H1 (cell line): ENCODE measurements at regions not wholly inside any gene's neighbourhood (a gene's known extent, or its start where the extent isn't known, plus 50 kb on each side); places are given as distances from the start of the nearest gene placed in this dataset.

Source experiments
- CTCF ChIA-PET: fragments of 300-600 bp; sonication (Branson Sonifier 250); formaldehyde crosslinking; loops from one replicate; lab custom pipeline; 2021; ENCODE audit not compliant: partially characterized antibody; lab: Charles Lee
- POLR2A ChIA-PET: fragments of 300-600 bp; sonication (Branson Sonifier 250); formaldehyde crosslinking; loops from one replicate; lab custom pipeline; 2021; ENCODE audit warnings: inconsistent platforms; ENCODE audit not compliant: partially characterized antibody; lab: Charles Lee
- DNase-seq, 2 experiments: peaks; one replicate each; pipeline versions ENCODE4 v3.0.0 to v3.0.0-alpha.2; 2010 to 2022; ENCODE audit warnings: low spot score in 2 of 2, low read depth in 1 of 2, mixed read lengths in 1 of 2
- FAIRE-seq: peaks from 2 replicates; lab custom pipeline; 2011; peaks lifted over from hg19 to GRCh38; lab: Jason Lieb, UNC
- H2AFZ ChIP-seq: 2 replicates; pipeline ENCODE4 v1.8.1; 2012; ENCODE audit warnings: low read length, inconsistent platforms
- H2AK5ac ChIP-seq: 2 replicates; pipeline ENCODE4 v1.6.1; 2013; ENCODE audit warnings: low read depth, low read length
- H2BK120ac ChIP-seq: replicated peaks from 2 replicates; pipeline ENCODE3; 2013; ENCODE audit warnings: low read depth, low read length, inconsistent platforms
- H2BK12ac ChIP-seq: 2 replicates; pipeline ENCODE4 v1.6.1; 2013; ENCODE audit warnings: low read depth, low read length
- H2BK15ac ChIP-seq: 2 replicates; pipeline ENCODE4 v1.6.1; 2013; ENCODE audit warnings: low read length
- H2BK20ac ChIP-seq: 2 replicates; pipeline ENCODE4 v1.6.1; 2013; ENCODE audit warnings: low read length
- H2BK5ac ChIP-seq: 2 replicates; pipeline ENCODE4 v1.6.1; 2013; ENCODE audit warnings: low read depth, low read length
- H3K14ac ChIP-seq: 2 replicates; pipeline ENCODE4 v1.6.1; 2013; ENCODE audit warnings: inconsistent platforms; ENCODE audit not compliant: insufficient read length
- H3K18ac ChIP-seq: 2 replicates; pipeline ENCODE4 v1.6.1; 2013; ENCODE audit warnings: low read length; ENCODE audit errors: extremely low read depth
- H3K23ac ChIP-seq: 2 replicates; pipeline ENCODE4 v1.6.1; 2013; ENCODE audit warnings: inconsistent platforms; ENCODE audit not compliant: insufficient read length
- H3K23me2 ChIP-seq: 2 replicates; pipeline ENCODE4 v1.6.1; 2013; ENCODE audit warnings: low read depth, low read length
- H3K27ac ChIP-seq: 2 replicates; pipeline ENCODE4 v1.6.1; 2011; ENCODE audit warnings: low read depth, low read length, inconsistent platforms
- H3K27me3 ChIP-seq, 4 experiments: replicated peaks in 1 of 4; 1 replicate in 1 of 4; 2 replicates in 3 of 4; pipeline versions ENCODE4 v1.6.1 to v1.8.1; 2011 to 2013; ENCODE audit warnings: low read length in 3 of 4, mild to moderate bottlenecking in 3 of 4, inconsistent platforms in 2 of 4, mixed read lengths in 2 of 4, moderate library complexity in 1 of 4; ENCODE audit not compliant: control insufficient read depth in 3 of 4, insufficient read depth in 3 of 4; ENCODE audit errors: extremely low read depth in 1 of 4
- H3K36me3 ChIP-seq, 4 experiments: 2 replicates each; pipeline versions ENCODE4 v1.6.1 to v1.8.1; 2011 to 2013; ENCODE audit warnings: mild to moderate bottlenecking in 4 of 4, low read length in 3 of 4, moderate library complexity in 2 of 4, control low read depth in 1 of 4, inconsistent platforms in 1 of 4; ENCODE audit not compliant: insufficient read depth in 4 of 4, control insufficient read depth in 2 of 4
- H3K4ac ChIP-seq: replicated peaks from 2 replicates; pipeline ENCODE3; 2013; ENCODE audit warnings: low read length, low read depth, mixed read lengths, inconsistent platforms; ENCODE audit not compliant: insufficient read length
- H3K4me1 ChIP-seq, 4 experiments: replicated peaks in 1 of 4; 1 replicate in 1 of 4; 2 replicates in 3 of 4; pipeline versions ENCODE4 v1.6.1 to v1.8.1; 2011 to 2013; ENCODE audit warnings: low read length in 3 of 4, inconsistent platforms in 2 of 4, mixed read lengths in 1 of 4; ENCODE audit not compliant: insufficient read depth in 4 of 4, control insufficient read depth in 3 of 4
- H3K4me2 ChIP-seq, 2 experiments: 2 replicates each; pipeline versions ENCODE4 v1.6.1 to v1.8.1; 2011 to 2013; ENCODE audit warnings: low read depth in 2 of 2, low read length in 2 of 2, control low read depth in 1 of 2, inconsistent platforms in 1 of 2, mild to moderate bottlenecking in 1 of 2; ENCODE audit not compliant: insufficient read depth in 1 of 2
- H3K4me3 ChIP-seq, 4 experiments: fragments of 200-600, 300-600 bp in 1 of 4; sonication (generic), shearing (Covaris generic), sonication (Bioruptor Twin) in 1 of 4; 2 replicates each; pipeline versions ENCODE4 v1.5.1 to v1.8.1; 2011 to 2016; ENCODE audit warnings: low read length in 4 of 4, low read depth in 3 of 4, control low read depth in 2 of 4, inconsistent platforms in 2 of 4, mild to moderate bottlenecking in 2 of 4, mixed read lengths in 1 of 4, moderate library complexity in 1 of 4; ENCODE audit not compliant: insufficient read depth in 2 of 4; ENCODE audit errors: extremely low read depth in 1 of 4
- H3K56ac ChIP-seq: replicated peaks from 2 replicates; pipeline ENCODE3; 2013; ENCODE audit warnings: low read depth, mild to moderate bottlenecking, mixed read lengths, low read length, inconsistent platforms; ENCODE audit not compliant: insufficient read length
- H3K79me1 ChIP-seq: 2 replicates; pipeline ENCODE4 v1.6.1; 2013; ENCODE audit warnings: low read depth, low read length, control low read depth
- H3K79me2 ChIP-seq, 2 experiments: 2 replicates each; pipeline versions ENCODE4 v1.6.1 to v1.8.1; 2012 to 2013; ENCODE audit warnings: low read length in 2 of 2, mild to moderate bottlenecking in 2 of 2, inconsistent platforms in 1 of 2; ENCODE audit not compliant: insufficient read depth in 2 of 2, control insufficient read depth in 1 of 2
- H3K9ac ChIP-seq, 4 experiments: replicated peaks in 1 of 4; 1 replicate in 1 of 4; 2 replicates in 3 of 4; pipeline versions ENCODE4 v1.6.1 to v1.8.1; 2011 to 2013; ENCODE audit warnings: low read depth in 3 of 4, low read length in 3 of 4, control low read depth in 2 of 4, mild to moderate bottlenecking in 2 of 4, moderate library complexity in 2 of 4, inconsistent platforms in 1 of 4; ENCODE audit errors: extremely low read depth in 1 of 4
- H3K9me3 ChIP-seq, 2 experiments: 2 replicates each; pipeline versions ENCODE4 v1.6.1 to v1.8.1; 2012 to 2013; ENCODE audit warnings: mild to moderate bottlenecking in 2 of 2, moderate library complexity in 2 of 2, control low read depth in 1 of 2, inconsistent platforms in 1 of 2, low read depth in 1 of 2, low read length in 1 of 2, mixed read lengths in 1 of 2; ENCODE audit not compliant: insufficient read depth in 2 of 2
- H4K20me1 ChIP-seq, 2 experiments: replicated peaks in 1 of 2; 2 replicates each; pipeline versions ENCODE3 to v1.8.1; 2011 to 2013; ENCODE audit warnings: inconsistent platforms in 2 of 2, low read length in 2 of 2, mild to moderate bottlenecking in 1 of 2; ENCODE audit not compliant: insufficient read depth in 2 of 2, control insufficient read depth in 1 of 2
- H4K5ac ChIP-seq: 2 replicates; pipeline ENCODE4 v1.6.1; 2013; ENCODE audit warnings: low read length, low read depth, mixed read lengths, inconsistent platforms; ENCODE audit not compliant: insufficient read length
- H4K8ac ChIP-seq: 2 replicates; pipeline ENCODE4 v1.8.0; 2013; ENCODE audit warnings: mild to moderate bottlenecking, moderate library complexity, low read length, inconsistent platforms; ENCODE audit not compliant: insufficient read depth; ENCODE audit errors: extremely low read depth
- H4K91ac ChIP-seq: replicated peaks from 2 replicates; pipeline ENCODE3; 2013; ENCODE audit warnings: low read length, mixed read lengths, inconsistent platforms; ENCODE audit not compliant: insufficient read length
- CREB1 ChIP-seq: IDR thresholded peaks from 2 replicates; pipeline ENCODE4 v1.6.1; 2012; ENCODE audit warnings: inconsistent platforms
- EGR1 ChIP-seq: IDR thresholded peaks from 2 replicates; pipeline ENCODE4 v1.6.1; 2011; ENCODE audit warnings: low read depth, low read length, borderline replicate concordance
- EZH2 ChIP-seq: fragments of 200-600 bp; sonication (generic); IDR thresholded peaks from 2 replicates; pipeline ENCODE4 v1.7.1; 2012; ENCODE audit warnings: low read depth, mild to moderate bottlenecking, moderate library complexity, low read length, inconsistent platforms; ENCODE audit not compliant: severe bottlenecking
- GTF2F1 ChIP-seq: IDR thresholded peaks from 2 replicates; pipeline ENCODE4 v1.6.1; 2012; ENCODE audit warnings: low read depth, low read length, improper control_type of control experiment, borderline replicate concordance
- JUND ChIP-seq: IDR thresholded peaks from 2 replicates; pipeline ENCODE4 v1.6.1; 2011; ENCODE audit warnings: mild to moderate bottlenecking, improper control_type of control experiment, low read length
- POU5F1 ChIP-seq: IDR thresholded peaks from 2 replicates; pipeline ENCODE4 v1.6.1; 2011; ENCODE audit warnings: low read depth, mild to moderate bottlenecking, low read length, moderate library complexity
- RAD21 ChIP-seq, 2 experiments: IDR thresholded peaks in 1 of 2; conservative IDR thresholded peaks in 1 of 2; 2 replicates each; pipeline ENCODE4 v1.6.1; 2011; ENCODE audit warnings: low read depth in 2 of 2, low read length in 2 of 2, improper control_type of control experiment in 1 of 2, inconsistent platforms in 1 of 2, mild to moderate bottlenecking in 1 of 2, moderate library complexity in 1 of 2
- RXRA ChIP-seq: IDR thresholded peaks from 2 replicates; pipeline ENCODE4 v1.6.1; 2011; ENCODE audit warnings: low read depth, mild to moderate bottlenecking, low read length, moderate library complexity; ENCODE audit not compliant: insufficient read depth
- SAP30 ChIP-seq: fragments of 300-600 bp; sonication (generic); IDR thresholded peaks from 2 replicates; pipeline ENCODE4 v1.7.1; 2012; ENCODE audit warnings: low read length, moderate library complexity, mild to moderate bottlenecking, inconsistent platforms; ENCODE audit not compliant: insufficient read depth, insufficient replicate concordance
- TCF12 ChIP-seq: IDR thresholded peaks from 2 replicates; pipeline ENCODE4 v1.6.1; 2011; ENCODE audit warnings: low read depth, mild to moderate bottlenecking, low read length
- WGBS, 2 experiments: shearing (Covaris generic) in 1 of 2; methylation state at CpG; one replicate each; pipeline versions ENCODE4 v1.1.6 to v1.1.7; 2013 to 2015; ENCODE audit warnings: low lambda C conversion rate in 2 of 2, mixed read lengths in 2 of 2, inconsistent platforms in 1 of 2, low coverage in 1 of 2, missing lambda C conversion rate in 1 of 2; ENCODE audit not compliant: insufficient replicate concordance in 2 of 2, insufficient coverage in 1 of 2, insufficient read length in 1 of 2; ENCODE audit errors: extremely low coverage in 1 of 2, missing lambda C conversion rate in 1 of 2; 5-methylcytosine and 5-hydroxymethylcytosine counted together

GRCh38 chr18:10070561-10071000, 156.8 kb downstream of the VAPA start:
- Histone ChIP-seq H3K79me2 (no peaks in the 10 kb centered on the region), H2AFZ (no peak overlapping the region), H3K27ac (no peak overlapping the region), H4K8ac (no peak overlapping the region), H3K27me3 (peaks cover 0 to 1% (median 0%) of the 10 kb centered on the region in 4 experiments; a peak in 1 of 7 replicates), H3K79me1 (no peaks in the 10 kb centered on the region), H4K20me1 (no peaks in the 10 kb centered on the region), H3K23ac (no peak overlapping the region)
- FAIRE-seq, result no peak
- TF ChIP-seq EGR1 (no peak), RXRA (no peak), EZH2 (no peak), RAD21 (IDR thresholded peaks at IDR 0.05 in 1 of 2, conservative IDR thresholded peaks at IDR 0.05 in 1 of 2; ENCODE audit: low read depth in 2 of 2, low read length in 2 of 2) (no peak), POU5F1 (no peak), GTF2F1 (no peak), TCF12 (no peak), SAP30 (no peak), CREB1 (no peak), JUND (no peak)
- TF ChIP-seq, all 59 proteins: peak for 0
- ChIA-PET POLR2A (no interaction called here), CTCF (interaction anchor here (0.9 to 1.3 kb wide), 3 partner anchors 8 to 17 kb away, joined by 3 to 4 read pairs (median 3); no protein-coding TSS in a partner anchor)
- Histone ChIP-seq H2BK20ac (no peak overlapping the region), H2BK120ac (no peak overlapping the region), H3K4me2 (peak overlapping the region in 1 of 2 experiments; percentile 10; a peak in 1 of 4 replicates), H3K9ac (no peak overlapping the region), H2BK5ac (no peak overlapping the region), H3K4ac (no peak overlapping the region), H3K56ac (no peak overlapping the region), H4K5ac (no peak overlapping the region), H3K9me3 (no peaks in the 10 kb centered on the region), H3K4me1 (peaks cover 2 to 10% (median 7%) of the 10 kb centered on the region in 4 experiments; a peak in 6 of 7 replicates), H2BK12ac (no peak overlapping the region), H3K23me2 (no peaks in the 10 kb centered on the region), H3K36me3 (no peaks in the 10 kb centered on the region), H2AK5ac (no peak overlapping the region), H4K91ac (no peak overlapping the region), H3K18ac (no peak overlapping the region), H3K14ac (no peak overlapping the region), H2BK15ac (no peak overlapping the region), H3K4me3 (no peak overlapping the region)
- 89% methylated on average over 2 of the region's 2 CpGs; no CpG with 5 or more reads in 1 of the 2 experiments for WGBS, 2 experiments
- no peak for DNase-seq
